GM12864 (cell line): ENCODE measurements at regions not wholly inside any gene's neighbourhood (a gene's known extent, or its start where the extent isn't known, plus 50 kb on each side); places are given as distances from the start of the nearest gene placed in this dataset.

ENCODE experiments used
- DNase-seq: peaks from one replicate; pipeline ENCODE4 v3.0.0-alpha.2; 2011; ENCODE audit warnings: low read depth
- H3K4me3 ChIP-seq: 2 replicates; pipeline ENCODE4 v1.5.1; 2011; ENCODE audit warnings: mild to moderate bottlenecking, low read depth, low read length, control low read depth
- TF ChIP-seq, protein P1 (sequence below): IDR thresholded peaks from 2 replicates; pipeline ENCODE4 v1.5.1; 2011; ENCODE audit warnings: low read depth, mild to moderate bottlenecking, moderate library complexity, low read length, control low read depth, inconsistent platforms; ENCODE audit errors: missing control alignments

DNA sequence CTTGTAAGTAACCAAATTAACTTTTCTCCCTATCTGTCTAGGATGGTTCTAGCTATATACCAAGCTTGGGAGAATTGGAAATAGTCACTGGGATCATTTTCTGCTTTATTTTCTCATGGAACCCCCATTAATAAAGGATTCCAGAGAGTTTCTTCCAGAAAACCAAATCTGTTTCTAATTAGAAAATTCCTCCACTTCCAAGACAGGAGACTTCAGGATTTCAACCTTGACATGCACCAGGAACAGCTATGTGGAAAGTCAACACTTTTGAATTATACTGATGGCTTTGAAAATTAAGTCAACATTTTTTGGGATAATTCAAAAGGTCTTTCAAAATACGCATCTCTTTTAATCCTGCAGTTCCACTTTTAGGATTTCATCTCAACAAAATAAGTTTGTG lies 138.3 kb downstream of the MEX3B start:
- no peak overlapping the region for H3K4me3 ChIP-seq
- no peak for DNase-seq
- TF ChIP-seq, protein P1, sequence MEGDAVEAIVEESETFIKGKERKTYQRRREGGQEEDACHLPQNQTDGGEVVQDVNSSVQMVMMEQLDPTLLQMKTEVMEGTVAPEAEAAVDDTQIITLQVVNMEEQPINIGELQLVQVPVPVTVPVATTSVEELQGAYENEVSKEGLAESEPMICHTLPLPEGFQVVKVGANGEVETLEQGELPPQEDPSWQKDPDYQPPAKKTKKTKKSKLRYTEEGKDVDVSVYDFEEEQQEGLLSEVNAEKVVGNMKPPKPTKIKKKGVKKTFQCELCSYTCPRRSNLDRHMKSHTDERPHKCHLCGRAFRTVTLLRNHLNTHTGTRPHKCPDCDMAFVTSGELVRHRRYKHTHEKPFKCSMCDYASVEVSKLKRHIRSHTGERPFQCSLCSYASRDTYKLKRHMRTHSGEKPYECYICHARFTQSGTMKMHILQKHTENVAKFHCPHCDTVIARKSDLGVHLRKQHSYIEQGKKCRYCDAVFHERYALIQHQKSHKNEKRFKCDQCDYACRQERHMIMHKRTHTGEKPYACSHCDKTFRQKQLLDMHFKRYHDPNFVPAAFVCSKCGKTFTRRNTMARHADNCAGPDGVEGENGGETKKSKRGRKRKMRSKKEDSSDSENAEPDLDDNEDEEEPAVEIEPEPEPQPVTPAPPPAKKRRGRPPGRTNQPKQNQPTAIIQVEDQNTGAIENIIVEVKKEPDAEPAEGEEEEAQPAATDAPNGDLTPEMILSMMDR: no peak

GRCh38 chr15:81905889-81906288 lies 139.9 kb downstream of the MEX3B start:
- TF ChIP-seq, protein P1: no peak
- DNase-seq: no peak
- no peak overlapping the region for H3K4me3 ChIP-seq

DNA sequence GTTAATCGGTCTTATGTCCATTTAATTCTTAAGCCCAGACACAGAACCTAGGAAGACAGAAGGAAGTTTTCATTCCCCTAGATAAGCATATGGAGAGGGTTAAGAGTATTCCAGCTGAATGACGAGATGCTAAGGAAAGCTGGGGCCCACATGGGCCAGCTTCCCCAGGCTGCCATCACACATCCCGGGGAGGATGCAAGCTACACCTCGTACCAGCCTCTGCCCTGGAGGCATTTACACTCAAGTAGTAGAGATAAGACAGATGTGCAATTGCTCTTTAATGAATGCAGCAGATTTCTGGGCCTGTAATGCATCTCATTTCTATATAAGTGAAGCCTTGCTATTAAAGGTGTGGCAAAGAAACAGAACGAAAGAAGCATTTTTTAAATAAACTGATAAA lies 144.5 kb downstream of the MEX3B start:
- DNase-seq: no peak
- H3K4me3 ChIP-seq: no peak overlapping the region
- TF ChIP-seq, protein P1: no peak

GRCh38 chr15:81899730-81900129 lies 146.1 kb downstream of the MEX3B start:
- DNase-seq: no peak
- TF ChIP-seq, protein P1: no peak

DNA sequence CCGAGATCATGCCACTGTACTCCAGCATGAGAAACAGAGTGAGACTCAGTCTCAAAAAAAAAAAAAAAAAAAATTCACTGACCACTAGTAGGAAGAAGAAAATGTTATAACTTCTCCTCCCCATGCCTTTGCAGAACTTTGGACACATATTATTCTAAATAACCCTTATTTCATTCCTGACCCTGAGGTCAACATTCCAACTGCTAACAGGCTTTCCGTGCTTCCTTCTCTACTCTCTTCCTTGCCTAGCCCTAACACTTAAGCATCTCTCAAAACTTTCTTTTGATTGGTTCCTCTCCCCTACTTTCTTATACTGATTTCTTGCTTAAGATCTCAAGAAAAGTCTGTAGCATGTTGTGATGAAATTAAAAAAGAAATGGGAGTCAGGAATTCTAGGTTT lies 146.8 kb downstream of the MEX3B start:
- DNase-seq: no peak
- TF ChIP-seq, protein P1: no peak
- H3K4me3 ChIP-seq: no peak overlapping the region

More at GRCh38 chr15:81899730-81900129, 146.1 kb downstream of the MEX3B start:
- no peak overlapping the region for H3K4me3 ChIP-seq

- TF ChIP-seq, protein P1: no peak
- no peak for DNase-seq
- H3K4me3 ChIP-seq: no peak overlapping the region
Measured at GRCh38 chr15:81897057-81897677, 148.7 kb downstream of the MEX3B start.

GRCh38 chr15:81896356-81896755 lies 149.5 kb downstream of the MEX3B start:
- DNase-seq: no peak
- H3K4me3 ChIP-seq: no peak overlapping the region
- TF ChIP-seq, protein P1: no peak
